ENCODE measurements at regions not wholly inside any gene's neighbourhood (a gene's known extent, or its start where the extent isn't known, plus 50 kb on each side); places are given as distances from the start of the nearest gene placed in this dataset.

GRCh38 chr6:78589436-78589835 lies 277.9 kb upstream of the IRAK1BP1 start:
- TF ChIP-seq CTCF (IDR thresholded peaks at IDR 0.05) (no peak), SIN3A (IDR thresholded peaks at IDR 0.05; ENCODE audit: borderline replicate concordance, insufficient read depth, low read depth, low read length) (no peak), REST (IDR thresholded peaks at IDR 0.05; ENCODE audit: insufficient read depth in 1 of 2, low read depth in 2 of 2, low read length in 1 of 2) (no peak), POLR2AphosphoS5 (IDR thresholded peaks at IDR 0.05; ENCODE audit: low read depth, low read length) (no peak), TCF7L2 (IDR thresholded peaks at IDR 0.05; ENCODE audit: low read depth, low read length) (no peak)

All from Panc1 (cell line).